ENCODE measurements at regions not wholly inside any gene's neighbourhood (a gene's known extent, or its start where the extent isn't known, plus 50 kb on each side); places are given as distances from the start of the nearest gene placed in this dataset.

GRCh38 chr5:97547430-97547829, 364.4 kb upstream of the RIOK2 start:
- Mint-ChIP-seq H3K36me3 (no peaks in the 10 kb centered on the region; the same call in 1 of the 2 replicates), H3K27ac (no peak overlapping the region), H3K4me1 (peaks cover 44% of the 10 kb centered on the region), H3K27me3 (ENCODE audit: low read depth) (no peaks in the 10 kb centered on the region), H3K4me3 (no peak overlapping the region), H3K9me3 (peaks cover 19% of the 10 kb centered on the region)
- ChIA-PET CTCF (no interaction called here), POLR2A (no interaction called here)
- DNase-seq (ENCODE audit: low spot score) (no peak), ATAC-seq (no peak)
- no peak for TF ChIP-seq ZNF423 (CRISPR knock-in tag; IDR thresholded peaks at IDR 0.05)

- no peaks in the 10 kb centered on the region for H3K27me3 Mint-ChIP-seq (ENCODE audit: low read depth)
- no peaks in the 10 kb centered on the region for H3K36me3 Mint-ChIP-seq
- POLR2A ChIA-PET = no interaction called here
- ATAC-seq = no peak
- no peak overlapping the region for H3K4me3 Mint-ChIP-seq
- CTCF ChIA-PET = no interaction called here
- H3K27ac Mint-ChIP-seq = no peak overlapping the region
- peaks cover 44% of the 10 kb centered on the region for H3K4me1 Mint-ChIP-seq
- DNase-seq (ENCODE audit: low spot score) = no peak
- peaks cover 13% of the 10 kb centered on the region for H3K9me3 Mint-ChIP-seq
- no peak for TF ChIP-seq MLX (CRISPR knock-in tag; IDR thresholded peaks at IDR 0.05)
- no peak for TF ChIP-seq E2F1 (CRISPR knock-in tag; IDR thresholded peaks at IDR 0.05)
- no peak for TF ChIP-seq ARID4B (CRISPR knock-in tag; IDR thresholded peaks at IDR 0.05; ENCODE audit: borderline replicate concordance)
- TF ChIP-seq NFATC4 (CRISPR knock-in tag; IDR thresholded peaks at IDR 0.05) = no peak
- TF ChIP-seq USF2 (CRISPR knock-in tag; IDR thresholded peaks at IDR 0.05) = no peak
- TF ChIP-seq ZNF396 (CRISPR knock-in tag; IDR thresholded peaks at IDR 0.05; ENCODE audit: borderline replicate concordance) = no peak
- no peak for TF ChIP-seq FOXP4 (CRISPR knock-in tag; IDR thresholded peaks at IDR 0.05)
- TF ChIP-seq CTCF (IDR thresholded peaks at IDR 0.05) = no peak
- TF ChIP-seq ZBTB43 (CRISPR knock-in tag; IDR thresholded peaks at IDR 0.05) = no peak
- TF ChIP-seq FOXK1 (CRISPR knock-in tag; IDR thresholded peaks at IDR 0.05) = no peak
- no peak for TF ChIP-seq TCF7 (CRISPR knock-in tag; IDR thresholded peaks at IDR 0.05; ENCODE audit: low read depth)
- TF ChIP-seq ESRRA (CRISPR knock-in tag; IDR thresholded peaks at IDR 0.05; ENCODE audit: borderline replicate concordance) = no peak
- no peak for TF ChIP-seq ZNF232 (CRISPR knock-in tag; IDR thresholded peaks at IDR 0.05)
- TF ChIP-seq ATF2 (CRISPR knock-in tag; IDR thresholded peaks at IDR 0.05; ENCODE audit: borderline replicate concordance, low read depth) = no peak
- no peak for TF ChIP-seq HMGA2 (CRISPR knock-in tag; IDR thresholded peaks at IDR 0.05)
- no peak for TF ChIP-seq CDX4 (CRISPR knock-in tag; IDR thresholded peaks at IDR 0.05; ENCODE audit: borderline replicate concordance)
- no peak for TF ChIP-seq TEAD1 (CRISPR knock-in tag; IDR thresholded peaks at IDR 0.05)
- TF ChIP-seq MYBL2 (CRISPR knock-in tag; IDR thresholded peaks at IDR 0.05) = no peak
- TF ChIP-seq NR1H2 (CRISPR knock-in tag; IDR thresholded peaks at IDR 0.05) = no peak
Observed at GRCh38 chr5:97547999-97548738, 365.1 kb upstream of the RIOK2 start.

Measured in WTC11 (cell line).